Stimulated activated effector memory CD8-positive, alpha-beta T cell treated with anti-CD3 and anti-CD28 coated beads, Interleukin-12 subunit alpha, Interleukin-12 subunit beta, amount 100 ng/mL, for 72 hours (primary cell): ENCODE measurements at regions not wholly inside any gene's neighbourhood (a gene's known extent, or its start where the extent isn't known, plus 50 kb on each side); places are given as distances from the start of the nearest gene placed in this dataset.

ENCODE experiments used
- ATAC-seq: fragments of 150-1000 bp; cut with Tn5 transposase; 2 replicates; pipeline ENCODE4 v1.10.0; 2021
- DNase-seq, 2 donors: peaks; one replicate each; pipeline ENCODE4 v3.0.0; 2021 to 2022; ENCODE audit warnings: low spot score in 2 of 2
- H3K27ac Mint-ChIP-seq: one replicate; pipeline ENCODE4 v1.8.0; 2022; ENCODE audit warnings: mild to moderate bottlenecking, mixed read lengths
- H3K36me3 Mint-ChIP-seq: one replicate; pipeline ENCODE4 v1.8.0; 2022; ENCODE audit warnings: mild to moderate bottlenecking, mixed read lengths
- H3K4me1 Mint-ChIP-seq: one replicate; pipeline ENCODE4 v1.8.0; 2022; ENCODE audit warnings: mixed read lengths
- H3K4me3 Mint-ChIP-seq: one replicate; pipeline ENCODE4 v1.8.0; 2022; ENCODE audit warnings: mild to moderate bottlenecking, mixed read lengths
- H3K9me3 Mint-ChIP-seq: one replicate; pipeline ENCODE4 v1.8.0; 2022; ENCODE audit warnings: mixed read lengths

DNA sequence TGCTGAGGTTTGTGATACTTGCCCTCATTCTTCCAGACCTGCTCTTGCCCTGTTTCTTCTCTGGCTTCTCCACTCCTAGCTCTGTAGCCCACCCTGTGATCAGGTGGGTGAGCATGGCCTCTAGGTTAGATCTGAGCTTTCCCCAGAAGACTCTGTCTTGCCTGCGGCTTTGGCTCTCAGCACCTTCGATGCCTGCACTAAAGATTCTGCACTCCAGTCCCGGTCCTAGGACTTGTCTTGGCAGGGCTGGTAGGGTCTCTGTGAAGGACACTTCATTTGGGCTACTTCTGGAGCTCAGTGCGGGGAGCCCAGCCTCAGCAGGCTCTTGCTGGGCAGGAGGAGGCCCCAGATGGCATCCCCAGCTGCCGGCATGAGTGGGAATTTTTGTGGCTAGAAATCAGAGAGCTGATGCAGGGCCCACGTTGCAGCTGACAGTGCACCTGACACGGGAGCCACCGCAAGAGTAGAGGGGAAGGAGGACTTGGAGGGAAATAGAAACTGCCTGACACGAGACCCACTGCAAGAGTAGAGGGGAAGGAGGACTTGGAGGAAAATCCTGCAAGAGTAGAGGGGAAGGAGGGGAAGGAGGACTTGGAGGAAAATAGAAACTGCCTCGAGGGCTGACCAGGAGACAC, 226.9 kb upstream of the B3GAT1 start:
- no peak overlapping the region for H3K27ac Mint-ChIP-seq
- no peaks in the 10 kb centered on the region for H3K9me3 Mint-ChIP-seq
- DNase-seq, result no peak
- H3K4me3 Mint-ChIP-seq, result no peak overlapping the region
- H3K36me3 Mint-ChIP-seq, result no peaks in the 10 kb centered on the region
- ATAC-seq, result no peak
- peaks cover 15% of the 10 kb centered on the region for H3K4me1 Mint-ChIP-seq

DNA sequence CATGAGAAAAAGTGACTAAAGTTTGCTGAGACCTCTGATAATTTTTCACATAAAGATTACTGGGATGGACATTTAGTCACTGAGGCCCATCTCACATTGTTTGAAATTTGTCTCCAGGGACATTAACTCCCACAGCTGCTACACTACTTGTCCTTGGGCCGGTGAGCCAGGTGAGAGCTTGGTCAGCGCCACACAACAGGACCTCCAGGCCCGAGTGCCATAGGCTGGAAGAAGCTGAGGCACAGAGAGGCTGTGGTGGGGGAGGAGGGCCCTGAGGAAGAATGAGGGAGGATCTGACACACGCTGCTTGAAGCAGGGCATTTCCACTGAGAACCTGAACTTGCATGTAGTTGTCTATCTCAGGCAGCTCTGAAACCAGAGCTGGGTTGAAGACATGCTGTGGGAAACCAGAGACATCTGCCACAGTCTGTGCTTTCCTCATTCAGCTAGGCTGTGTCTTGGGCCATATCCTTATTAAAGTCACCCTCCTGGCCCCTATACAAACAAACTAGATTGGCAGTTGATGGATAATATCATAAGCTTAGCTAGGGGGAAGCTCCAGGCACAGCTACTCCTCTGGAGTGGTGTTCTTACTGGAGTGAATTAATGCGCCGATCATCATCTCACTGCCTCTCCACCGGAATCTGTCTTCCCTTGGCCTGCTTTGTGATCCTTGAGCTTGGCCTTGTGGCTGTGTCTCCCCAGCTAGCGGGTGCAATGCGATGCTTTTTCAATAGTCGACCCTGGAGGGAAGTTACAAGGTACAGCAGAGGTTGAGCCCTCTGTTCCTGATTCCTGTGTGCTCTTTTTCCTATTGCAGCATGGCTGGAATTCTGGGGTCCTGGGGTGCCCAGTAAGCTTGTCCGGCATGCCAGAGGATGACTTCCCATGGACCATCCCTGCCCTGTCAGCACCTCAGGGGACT, 225.3 kb upstream of the B3GAT1 start:
- Mint-ChIP-seq H3K9me3 (no peaks in the 10 kb centered on the region), H3K4me1 (peaks cover 14% of the 10 kb centered on the region), H3K4me3 (no peak overlapping the region), H3K27ac (no peak overlapping the region), H3K36me3 (no peaks in the 10 kb centered on the region)
- ATAC-seq, result no peak
- no peak for DNase-seq

DNA sequence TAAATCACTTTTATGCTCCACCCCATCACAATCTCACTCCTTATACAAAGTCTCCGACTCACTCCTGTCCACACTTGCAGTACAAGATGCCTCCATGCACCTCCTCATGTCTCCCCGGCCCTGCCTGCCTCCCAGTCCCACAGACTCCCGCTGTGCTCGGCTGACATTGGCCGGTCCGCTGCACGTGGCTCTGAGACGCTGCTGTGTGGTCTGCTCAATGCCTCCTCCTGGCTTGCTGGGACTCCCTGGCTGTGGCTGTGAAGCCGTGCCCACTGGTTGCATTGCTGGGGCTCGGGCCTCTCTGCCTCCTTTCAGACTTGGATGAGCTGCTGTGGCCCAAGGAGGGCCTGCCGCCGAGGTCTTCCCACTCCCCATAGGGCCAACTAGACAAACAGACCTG, 224.0 kb upstream of the B3GAT1 start:
- no peaks in the 10 kb centered on the region for H3K9me3 Mint-ChIP-seq
- H3K4me1 Mint-ChIP-seq, result peaks cover 10% of the 10 kb centered on the region
- H3K4me3 Mint-ChIP-seq, result no peak overlapping the region
- H3K36me3 Mint-ChIP-seq, result no peaks in the 10 kb centered on the region
- ATAC-seq (no peak), DNase-seq (no peak)
- H3K27ac Mint-ChIP-seq, result no peak overlapping the region

DNA sequence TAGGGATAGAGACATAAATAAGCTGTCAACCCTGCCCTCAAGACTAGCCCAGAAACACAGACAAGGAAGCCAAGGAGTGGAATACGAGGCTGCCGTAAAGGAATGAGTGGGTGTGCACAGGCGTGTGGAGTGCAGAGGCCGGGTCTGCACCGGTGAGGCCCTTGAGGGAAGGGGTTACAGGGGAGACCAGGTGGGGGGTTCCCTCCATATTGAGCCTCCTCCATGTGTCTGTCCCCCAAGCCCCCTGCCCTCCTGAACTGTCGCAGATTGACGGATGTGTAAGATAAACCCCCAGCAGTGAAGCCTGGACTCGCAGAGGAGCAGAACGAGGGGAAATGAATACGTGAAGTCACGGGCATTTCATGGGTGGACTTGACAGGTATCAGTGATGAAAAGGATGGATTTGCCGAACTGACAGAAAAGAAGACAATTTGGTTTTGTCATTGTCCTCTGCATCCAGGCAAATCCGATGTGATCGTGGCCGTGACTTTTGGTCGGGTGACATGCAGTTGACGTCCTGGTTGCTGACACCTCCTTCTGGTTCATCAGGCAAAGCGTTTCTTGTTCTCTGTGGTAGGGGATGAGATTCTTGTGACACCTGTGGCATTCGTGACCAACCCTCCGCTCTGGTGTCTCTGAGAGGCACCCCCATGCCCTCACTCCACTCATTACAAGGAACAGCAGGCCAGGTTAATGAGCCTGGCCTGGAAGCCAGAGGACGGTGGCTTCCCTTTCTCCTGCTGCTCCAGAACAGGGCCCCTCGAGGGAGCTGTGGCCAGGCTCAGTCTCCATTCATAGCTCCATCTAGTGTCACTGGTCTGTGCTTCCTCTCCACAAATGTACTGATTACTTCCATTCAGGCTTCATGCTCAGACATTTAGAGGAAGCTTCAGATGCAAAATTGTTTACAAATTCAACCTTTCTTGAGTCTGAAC, 223.1 kb upstream of the B3GAT1 start:
- Mint-ChIP-seq H3K4me1 (peaks cover 10% of the 10 kb centered on the region), H3K9me3 (peaks cover 3% of the 10 kb centered on the region), H3K4me3 (no peak overlapping the region), H3K27ac (no peak overlapping the region), H3K36me3 (no peaks in the 10 kb centered on the region)
- ATAC-seq, result no peak
- no peak for DNase-seq

DNA sequence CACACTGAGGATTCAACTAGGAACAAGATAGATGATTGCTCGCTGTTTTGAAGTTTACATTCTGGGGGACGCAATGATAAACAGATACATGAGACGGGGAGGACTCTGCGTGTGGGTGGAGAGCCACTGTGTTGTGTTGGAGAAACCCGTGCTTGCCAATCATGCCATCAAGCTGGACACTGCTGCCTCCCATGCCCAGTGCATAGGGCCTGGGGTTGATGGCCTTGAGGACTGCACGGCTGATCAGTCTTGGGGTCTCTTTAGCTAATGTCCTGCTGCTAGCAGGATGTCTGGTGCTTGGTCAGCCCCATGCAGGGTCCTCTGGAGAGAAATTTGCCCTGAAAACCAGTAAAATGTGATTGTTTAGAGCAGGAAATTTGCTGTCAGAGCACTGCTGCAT, 221.2 kb upstream of the B3GAT1 start:
- H3K9me3 Mint-ChIP-seq, result peaks cover 3% of the 10 kb centered on the region
- no peak overlapping the region for H3K4me3 Mint-ChIP-seq
- DNase-seq (no peak), ATAC-seq (no peak)
- H3K4me1 Mint-ChIP-seq, result no peaks in the 10 kb centered on the region
- H3K27ac Mint-ChIP-seq, result no peak overlapping the region
- no peaks in the 10 kb centered on the region for H3K36me3 Mint-ChIP-seq

DNA sequence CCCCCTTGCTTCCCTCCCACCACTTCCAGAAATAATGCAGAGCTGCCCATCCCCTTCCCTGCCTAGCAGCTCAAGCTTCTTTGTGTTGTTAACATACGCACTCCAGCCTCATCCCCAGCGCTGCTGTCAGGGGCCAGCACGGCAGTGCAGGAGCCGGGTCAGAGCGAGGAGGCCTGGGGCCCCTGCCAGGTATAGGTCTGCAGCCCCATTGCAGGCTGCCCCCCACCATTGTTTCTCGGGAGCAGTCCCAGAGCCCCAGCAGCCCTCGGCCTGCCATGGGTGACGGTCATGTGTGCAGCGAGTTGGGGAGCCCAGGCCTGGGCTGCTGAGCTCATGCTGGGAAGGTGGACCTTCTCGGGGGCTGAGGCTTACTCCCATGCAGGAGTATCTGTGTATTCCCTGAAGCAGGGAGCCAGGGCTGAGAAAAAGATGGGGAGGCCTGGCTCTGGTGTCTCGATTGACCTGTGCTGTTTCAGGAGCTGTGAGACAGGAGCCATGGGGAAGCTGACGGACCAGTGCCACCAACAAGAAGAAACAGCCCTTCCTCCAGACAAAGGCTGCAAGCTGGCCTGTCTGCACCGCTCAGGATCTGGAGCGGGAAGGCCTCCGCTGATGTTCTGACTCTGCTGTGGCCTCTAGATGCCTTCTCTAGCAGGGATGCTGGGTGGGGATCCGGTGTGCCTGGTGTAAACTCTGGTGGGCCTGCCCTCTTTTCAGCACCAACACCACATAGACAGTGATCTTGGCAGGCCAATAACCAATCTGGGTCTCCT, 220.5 kb upstream of the B3GAT1 start:
- no peak overlapping the region for H3K4me3 Mint-ChIP-seq
- ATAC-seq (peak; percentile 23), DNase-seq (no peak)
- H3K4me1 Mint-ChIP-seq, result no peaks in the 10 kb centered on the region
- peaks cover 3% of the 10 kb centered on the region for H3K9me3 Mint-ChIP-seq
- no peak overlapping the region for H3K27ac Mint-ChIP-seq
- H3K36me3 Mint-ChIP-seq, result no peaks in the 10 kb centered on the region

DNA sequence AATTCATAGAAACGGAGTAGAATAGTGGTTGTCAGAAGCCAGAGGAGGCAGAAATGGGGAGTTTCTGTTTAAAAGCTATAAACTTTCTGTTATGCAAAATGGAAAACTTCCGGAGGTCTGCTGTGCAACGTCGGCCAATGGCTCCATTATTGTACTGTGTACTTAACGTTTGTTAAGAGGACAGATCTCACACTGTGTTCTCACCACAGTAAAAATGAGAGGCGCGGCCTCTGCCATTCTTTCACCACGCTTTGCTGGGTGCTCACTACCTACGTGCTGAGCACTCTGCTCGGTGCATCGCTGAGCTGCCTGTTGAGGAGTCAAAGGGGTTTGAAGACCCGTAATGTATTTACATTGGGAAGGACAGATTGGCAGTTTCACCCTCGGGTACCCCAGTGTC, 218.8 kb upstream of the B3GAT1 start:
- no peak overlapping the region for H3K27ac Mint-ChIP-seq
- DNase-seq (no peak), ATAC-seq (no peak)
- H3K4me3 Mint-ChIP-seq, result no peak overlapping the region
- H3K9me3 Mint-ChIP-seq, result peaks cover 3% of the 10 kb centered on the region
- no peaks in the 10 kb centered on the region for H3K36me3 Mint-ChIP-seq
- H3K4me1 Mint-ChIP-seq, result no peaks in the 10 kb centered on the region

DNA sequence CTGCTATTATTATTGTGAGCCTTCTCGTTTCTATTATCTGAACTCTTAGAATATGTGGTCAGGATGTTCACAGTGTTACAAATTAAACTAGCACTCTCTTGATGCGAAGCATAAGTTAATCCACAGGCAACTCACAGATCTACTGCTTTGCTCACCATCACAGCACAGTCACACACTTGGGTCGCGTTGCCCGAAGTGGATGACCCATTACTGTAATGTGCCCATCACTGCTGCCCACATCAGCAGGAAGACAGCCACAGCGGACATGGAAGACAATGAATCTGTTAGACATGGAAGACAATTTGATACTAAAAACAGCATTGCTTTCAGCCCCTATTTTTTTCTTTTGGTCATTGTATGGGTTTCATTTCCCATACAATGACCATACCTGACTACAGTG, 216.4 kb upstream of the B3GAT1 start:
- DNase-seq (no peak), ATAC-seq (no peak)
- peaks cover 3% of the 10 kb centered on the region for H3K9me3 Mint-ChIP-seq
- no peak overlapping the region for H3K27ac Mint-ChIP-seq
- no peak overlapping the region for H3K4me3 Mint-ChIP-seq
- H3K4me1 Mint-ChIP-seq, result no peaks in the 10 kb centered on the region
- no peaks in the 10 kb centered on the region for H3K36me3 Mint-ChIP-seq

DNA sequence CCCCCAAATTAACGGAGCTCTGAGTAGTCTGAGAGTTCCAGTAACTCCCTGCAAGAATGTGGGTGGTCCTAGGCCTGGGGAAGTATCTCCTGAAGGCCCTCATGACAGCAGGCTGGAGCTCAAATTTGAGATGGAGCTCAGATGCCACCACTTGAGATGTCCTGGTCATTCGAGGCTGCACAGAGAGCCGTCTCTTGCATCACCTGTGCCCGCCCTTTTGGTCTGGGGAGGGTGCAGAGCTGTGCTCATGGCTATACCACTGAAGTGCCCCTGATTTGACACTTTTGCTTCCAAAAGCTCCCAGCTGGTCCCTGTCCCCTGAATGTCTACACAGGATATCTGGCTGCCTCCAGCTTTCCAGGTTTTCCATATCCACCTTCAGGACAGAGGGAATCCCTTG, 214.0 kb upstream of the B3GAT1 start:
- Mint-ChIP-seq H3K4me1 (no peaks in the 10 kb centered on the region), H3K4me3 (no peak overlapping the region), H3K9me3 (peaks cover 3% of the 10 kb centered on the region), H3K27ac (no peak overlapping the region), H3K36me3 (no peaks in the 10 kb centered on the region)
- DNase-seq, result no peak
- ATAC-seq, result no peak

DNA sequence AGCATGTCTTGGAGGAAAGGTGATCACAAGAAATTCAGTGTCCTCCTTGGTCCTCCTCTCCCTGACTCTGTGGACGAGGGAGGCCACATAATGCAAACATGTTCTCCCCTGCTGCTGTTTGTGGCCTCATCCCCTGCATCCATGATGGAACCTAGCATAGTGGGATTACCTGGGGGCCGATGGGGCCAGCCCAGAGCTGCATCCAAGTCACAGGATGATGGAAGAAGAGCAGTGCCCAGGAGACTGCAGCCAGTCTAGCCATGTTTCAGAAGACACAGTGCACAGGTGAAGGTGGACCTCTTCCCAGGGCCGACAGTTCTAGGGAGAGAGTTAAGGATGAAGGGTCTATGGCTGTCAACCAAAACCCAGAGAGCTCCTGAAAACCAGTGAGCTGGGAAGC, 213.6 kb upstream of the B3GAT1 start:
- DNase-seq (no peak), ATAC-seq (no peak)
- H3K4me3 Mint-ChIP-seq, result no peak overlapping the region
- no peak overlapping the region for H3K27ac Mint-ChIP-seq
- no peaks in the 10 kb centered on the region for H3K4me1 Mint-ChIP-seq
- no peaks in the 10 kb centered on the region for H3K36me3 Mint-ChIP-seq
- H3K9me3 Mint-ChIP-seq, result peaks cover 2% of the 10 kb centered on the region

DNA sequence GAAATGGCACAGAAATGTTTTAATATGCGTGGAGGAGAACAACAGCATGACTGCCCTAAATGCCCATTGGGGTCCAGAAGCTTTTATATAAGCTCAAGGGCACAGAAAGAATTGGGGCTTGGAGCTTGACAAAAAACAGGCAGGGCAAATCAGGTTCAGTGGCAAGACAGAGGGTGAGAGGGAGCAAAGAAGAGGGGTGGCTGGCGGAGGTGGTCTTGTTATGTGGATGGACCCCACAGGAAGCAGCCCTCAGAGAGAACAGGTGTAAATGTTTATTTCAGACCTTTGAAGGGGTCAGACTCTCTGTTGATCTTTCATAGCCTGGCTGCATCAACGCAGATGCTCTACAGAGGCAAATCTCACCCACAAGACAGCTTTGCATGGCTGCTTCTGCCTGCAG, 213.1 kb upstream of the B3GAT1 start:
- H3K36me3 Mint-ChIP-seq, result no peaks in the 10 kb centered on the region
- DNase-seq, result no peak
- no peaks in the 10 kb centered on the region for H3K4me1 Mint-ChIP-seq
- no peaks in the 10 kb centered on the region for H3K9me3 Mint-ChIP-seq
- H3K27ac Mint-ChIP-seq, result no peak overlapping the region
- H3K4me3 Mint-ChIP-seq, result no peak overlapping the region
- no peak for ATAC-seq

DNA sequence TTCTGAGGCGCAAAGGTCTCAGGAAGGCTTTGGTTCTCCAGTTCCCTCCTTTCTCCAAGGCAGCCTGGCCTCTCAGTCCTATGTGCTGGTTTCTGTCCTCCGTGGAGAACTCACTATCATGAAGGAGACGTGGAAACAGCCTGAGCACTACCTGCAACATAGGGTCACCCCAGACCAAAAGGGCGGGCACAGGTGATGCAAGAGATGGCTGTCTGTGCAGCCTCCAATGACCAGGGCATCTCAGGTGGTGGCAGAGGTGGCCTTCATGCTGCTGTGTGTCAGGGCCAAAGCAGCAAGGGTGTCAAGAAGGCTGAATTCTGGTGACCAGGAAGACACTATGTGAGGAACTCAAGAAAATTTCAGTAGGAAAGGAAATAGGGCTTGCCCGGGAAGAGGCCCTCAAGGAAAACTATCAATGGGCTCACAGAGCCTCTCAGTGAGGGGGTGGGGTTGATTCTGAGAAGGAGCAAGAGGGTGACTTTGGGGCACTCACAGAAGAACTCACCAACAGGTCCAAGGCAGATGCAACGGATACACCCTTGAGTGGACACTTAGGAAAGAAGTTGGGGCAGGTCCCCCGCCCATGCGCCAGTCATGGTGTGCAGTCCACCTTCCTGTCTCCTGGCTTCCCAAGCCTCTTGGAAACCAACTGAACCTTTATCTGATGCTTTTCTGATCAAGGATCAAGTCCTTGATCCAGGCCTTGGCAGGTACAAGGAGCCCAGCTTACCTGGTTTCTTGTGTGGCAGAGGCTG, 212.3 kb upstream of the B3GAT1 start:
- H3K27ac Mint-ChIP-seq, result no peak overlapping the region
- no peak overlapping the region for H3K4me3 Mint-ChIP-seq
- H3K36me3 Mint-ChIP-seq, result no peaks in the 10 kb centered on the region
- H3K9me3 Mint-ChIP-seq, result no peaks in the 10 kb centered on the region
- no peaks in the 10 kb centered on the region for H3K4me1 Mint-ChIP-seq
- no peak for DNase-seq
- ATAC-seq, result no peak

DNA sequence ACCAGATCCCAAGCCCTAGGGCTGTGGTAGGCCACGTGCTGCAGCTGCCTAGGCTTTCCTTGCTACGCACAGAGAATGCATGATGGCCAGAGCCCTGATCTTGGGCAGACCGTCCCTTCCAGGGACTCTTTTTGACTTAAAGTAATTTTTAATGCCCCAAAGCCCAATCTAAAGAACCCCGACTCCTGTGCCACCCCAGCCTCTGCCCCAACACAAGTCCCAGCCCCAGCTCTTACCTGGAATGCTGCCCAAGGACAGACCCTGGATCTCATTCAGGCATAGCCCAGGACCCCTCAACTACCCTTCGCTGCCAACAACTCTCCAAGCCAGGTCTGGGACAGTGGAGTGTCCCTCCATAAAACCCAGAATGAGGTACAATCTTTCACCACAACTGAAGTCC, 211.7 kb upstream of the B3GAT1 start:
- no peak for ATAC-seq
- no peaks in the 10 kb centered on the region for H3K36me3 Mint-ChIP-seq
- H3K4me3 Mint-ChIP-seq, result no peak overlapping the region
- no peak for DNase-seq
- no peak overlapping the region for H3K27ac Mint-ChIP-seq
- H3K4me1 Mint-ChIP-seq, result no peaks in the 10 kb centered on the region
- H3K9me3 Mint-ChIP-seq, result no peaks in the 10 kb centered on the region

DNA sequence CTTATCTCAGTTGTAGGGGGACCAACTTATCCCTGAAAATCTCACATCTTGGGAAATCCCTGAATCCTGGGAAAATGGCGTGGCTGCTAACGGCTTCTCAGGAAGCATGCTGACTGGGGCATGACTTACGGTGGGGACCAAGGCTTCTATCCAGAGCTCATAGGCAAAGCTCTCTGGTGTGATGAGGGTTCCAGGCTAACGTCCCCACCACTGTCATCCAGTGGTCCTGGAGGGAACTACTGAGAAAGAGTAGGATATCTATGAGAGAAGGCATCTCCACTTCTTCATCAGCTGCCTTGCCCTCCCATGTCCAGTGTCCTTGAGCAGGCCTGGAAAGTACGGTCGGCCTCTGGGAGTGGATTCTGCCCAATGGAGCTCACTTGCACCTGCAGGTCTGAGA, 210.4 kb upstream of the B3GAT1 start:
- Mint-ChIP-seq H3K36me3 (no peaks in the 10 kb centered on the region), H3K9me3 (no peaks in the 10 kb centered on the region), H3K27ac (no peak overlapping the region), H3K4me3 (no peak overlapping the region), H3K4me1 (no peaks in the 10 kb centered on the region)
- ATAC-seq (no peak), DNase-seq (no peak)
